GM19452 (cell line): ENCODE measurements at regions not wholly inside any gene's neighbourhood (a gene's known extent, or its start where the extent isn't known, plus 50 kb on each side); places are given as distances from the start of the nearest gene placed in this dataset.

Experiments
- ATAC-seq: cut with Tn5 transposase; IDR thresholded peaks from one replicate; pipeline ENCODE4 v1.9.1; 2021; ENCODE audit not compliant: unreplicated experiment

DNA sequence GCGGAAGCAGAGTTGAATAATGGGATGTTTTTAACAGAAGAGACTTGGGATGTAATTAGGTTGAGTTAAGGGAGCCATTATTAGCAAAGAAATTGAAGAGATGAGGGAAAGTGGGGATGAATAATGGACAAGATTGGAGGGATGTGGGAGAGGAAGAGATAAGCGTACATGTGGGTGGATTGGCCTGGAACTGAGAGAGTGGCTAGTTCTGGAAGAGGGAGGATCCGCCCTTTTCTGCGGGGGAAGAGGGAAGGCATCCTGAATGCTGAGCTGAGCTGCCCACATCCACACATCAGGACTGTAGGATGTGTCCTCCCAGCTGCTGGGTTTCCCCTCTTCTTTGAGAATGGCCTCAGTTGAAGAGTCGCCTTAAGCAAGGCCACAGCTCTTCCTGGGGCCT lies 68.3 kb upstream of the CADM1 start:
- ATAC-seq, result no peak

DNA sequence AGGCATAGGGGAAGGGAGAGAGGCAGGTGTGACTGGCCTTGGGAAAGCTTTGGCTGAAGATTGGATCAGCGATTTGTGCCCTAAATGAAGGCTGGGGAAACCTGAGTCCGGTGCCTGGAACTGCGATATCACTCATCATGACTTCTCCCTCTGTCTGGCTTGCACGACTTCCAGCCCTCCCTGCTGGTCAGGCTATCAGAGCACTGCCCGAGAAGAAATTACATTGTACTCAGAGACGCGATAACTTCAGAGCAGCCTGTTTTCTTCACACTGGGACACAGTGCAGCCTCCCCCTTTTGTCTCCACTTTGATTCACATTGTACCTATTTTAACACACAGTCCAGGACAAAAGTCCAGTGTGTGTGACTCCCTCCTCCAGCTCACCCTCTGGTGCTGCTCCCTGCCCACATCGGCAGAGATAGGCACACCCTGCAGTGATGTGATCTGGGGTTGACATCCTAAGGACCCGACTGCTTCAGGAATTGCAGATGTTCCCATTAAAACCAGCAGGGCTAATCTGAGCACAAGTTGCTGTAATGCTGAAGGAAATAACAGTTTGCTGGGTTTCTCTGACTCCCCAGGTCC lies 62.1 kb upstream of the CADM1 start:
- ATAC-seq, result no peak

DNA sequence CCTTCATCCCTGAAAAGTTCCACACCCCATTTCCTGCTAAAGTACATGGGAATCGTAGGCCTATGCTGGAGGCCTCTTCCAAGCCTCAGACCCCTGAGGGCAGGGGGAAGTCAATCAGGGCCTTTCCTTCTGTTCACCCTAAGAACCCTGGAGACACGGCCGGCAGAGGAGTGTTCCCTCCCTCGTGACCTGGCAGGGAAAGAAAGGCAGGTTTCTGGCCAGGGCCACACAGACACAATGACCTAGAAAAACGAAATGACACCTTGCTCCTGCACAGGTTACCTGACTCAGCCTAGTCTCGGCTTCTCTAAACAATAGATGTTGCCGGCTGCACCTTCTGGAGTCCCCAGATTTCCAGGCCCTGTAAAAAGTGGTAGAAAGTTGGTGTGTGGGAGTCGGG lies 60.6 kb upstream of the CADM1 start:
- ATAC-seq, result no peak

DNA sequence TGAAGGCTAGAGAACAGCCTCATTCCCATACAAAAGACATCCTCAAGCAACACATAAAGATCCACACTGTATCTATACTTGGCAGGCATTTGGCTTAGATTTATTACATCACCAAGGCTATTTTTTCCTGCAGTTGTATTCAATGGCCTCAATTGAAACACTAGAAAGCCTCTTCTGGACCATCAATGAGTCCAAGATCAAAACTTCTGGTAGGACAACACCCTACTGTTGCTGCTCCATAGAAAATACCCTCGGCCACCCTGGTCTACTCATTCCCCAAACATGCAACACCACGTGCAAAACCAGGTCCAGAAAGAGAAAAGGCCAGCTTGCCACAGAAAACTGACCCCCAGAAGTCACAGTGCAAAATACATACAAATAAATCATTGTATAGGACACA lies 56.9 kb upstream of the CADM1 start:
- ATAC-seq, result no peak

DNA sequence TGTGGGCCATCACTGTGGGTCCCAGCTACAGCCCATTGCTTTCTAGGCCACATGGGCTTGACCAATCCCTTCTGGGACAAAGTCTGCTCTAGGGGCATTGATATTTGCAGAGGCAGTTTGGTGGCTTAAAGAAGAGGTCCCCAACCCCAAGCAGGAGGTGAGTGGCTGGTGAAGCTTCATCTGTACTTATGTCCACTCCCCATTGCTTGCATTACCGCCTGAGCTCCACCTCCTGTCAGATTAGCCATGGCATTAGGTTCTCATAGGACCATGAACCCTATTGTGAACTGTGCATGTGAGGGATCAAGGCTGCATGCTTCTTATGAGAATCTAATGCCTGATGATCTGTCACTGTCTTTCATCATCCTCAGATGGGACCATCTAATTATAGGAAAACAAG lies 54.4 kb upstream of the CADM1 start:
- ATAC-seq, result no peak

DNA sequence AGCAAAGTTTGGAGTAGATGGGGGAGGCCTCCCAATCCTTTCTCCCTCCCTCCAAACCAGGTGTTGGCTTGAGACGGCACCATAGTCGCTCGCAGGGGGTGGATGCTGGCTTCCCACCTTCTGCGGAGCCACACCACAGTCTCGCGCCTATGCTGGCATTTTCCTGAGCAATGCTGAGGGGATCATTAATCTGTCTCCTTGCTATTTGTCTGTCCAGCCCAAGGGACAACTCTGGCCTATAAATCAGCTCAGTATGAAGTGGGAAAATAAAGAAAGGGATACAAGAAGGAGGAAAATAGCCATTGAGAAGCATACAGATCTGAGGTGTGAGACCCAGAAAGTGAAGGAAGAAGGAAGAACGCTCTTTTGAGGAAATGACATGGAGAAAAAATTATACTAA lies 53.5 kb upstream of the CADM1 start:
- no peak for ATAC-seq

DNA sequence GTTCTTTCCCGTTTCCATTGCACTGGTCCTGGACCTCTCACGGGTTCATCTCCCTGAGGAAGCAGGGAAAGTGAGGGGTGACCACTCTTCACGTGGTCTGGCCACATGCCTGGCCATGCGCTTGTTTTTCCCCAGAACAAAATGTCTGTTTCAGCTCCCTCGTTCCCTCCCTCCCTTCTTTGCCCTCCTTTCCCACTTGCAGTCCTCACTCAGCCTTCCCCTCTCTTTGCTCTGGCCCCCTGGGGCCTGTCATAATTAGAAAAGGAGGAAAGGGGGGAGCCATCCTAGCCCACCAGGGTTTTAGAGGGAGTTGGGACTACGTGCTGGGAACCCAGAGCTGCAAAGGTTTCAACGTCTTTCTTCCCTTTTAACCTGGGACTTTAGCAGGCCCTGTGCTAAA lies 52.8 kb upstream of the CADM1 start:
- ATAC-seq, result no peak

DNA sequence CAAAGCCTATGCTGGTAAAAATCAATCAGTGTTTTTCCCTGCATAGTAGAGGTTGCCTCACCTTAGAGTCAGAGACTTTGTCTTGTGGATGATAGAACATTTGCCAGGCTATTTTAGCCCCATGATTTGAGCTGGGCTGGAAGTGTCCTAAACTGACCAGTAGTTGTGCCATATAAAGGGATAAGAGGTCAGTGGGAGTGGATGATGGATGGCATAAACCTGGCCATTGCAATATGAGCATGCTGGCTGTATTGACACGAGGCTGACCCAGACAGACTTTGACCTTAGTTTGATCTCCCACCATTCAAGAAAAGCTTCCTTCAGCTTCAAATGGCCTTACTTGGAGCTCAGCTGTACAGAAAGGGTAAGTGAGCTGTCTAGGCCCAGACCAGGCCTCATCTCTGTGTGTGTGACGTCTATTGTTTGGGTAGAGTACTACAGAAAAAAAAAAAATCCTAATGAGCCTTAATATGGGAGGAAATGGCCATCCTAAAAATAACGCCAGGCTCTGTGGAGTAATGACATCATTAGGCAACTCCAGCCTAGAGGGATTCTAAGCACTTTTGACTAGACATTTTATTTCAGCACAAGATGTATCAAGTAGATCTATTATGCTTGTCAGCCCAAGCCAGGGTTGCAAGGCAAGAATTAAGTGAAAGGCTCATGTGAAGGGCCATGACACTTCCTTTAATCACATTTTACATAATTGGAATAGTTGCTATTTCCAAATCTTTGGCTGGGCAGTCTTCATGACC lies 51.3 kb upstream of the CADM1 start:
- no peak for ATAC-seq
